ENCODE measurements at regions not wholly inside any gene's neighbourhood (a gene's known extent, or its start where the extent isn't known, plus 50 kb on each side); places are given as distances from the start of the nearest gene placed in this dataset.

GRCh38 chr13:109381546-109382180, 404.7 kb downstream of the IRS2 start:
- no peak for DNase-seq
- POLR2A ChIA-PET (ENCODE audit: unreplicated experiment), result no interaction called here

DNA sequence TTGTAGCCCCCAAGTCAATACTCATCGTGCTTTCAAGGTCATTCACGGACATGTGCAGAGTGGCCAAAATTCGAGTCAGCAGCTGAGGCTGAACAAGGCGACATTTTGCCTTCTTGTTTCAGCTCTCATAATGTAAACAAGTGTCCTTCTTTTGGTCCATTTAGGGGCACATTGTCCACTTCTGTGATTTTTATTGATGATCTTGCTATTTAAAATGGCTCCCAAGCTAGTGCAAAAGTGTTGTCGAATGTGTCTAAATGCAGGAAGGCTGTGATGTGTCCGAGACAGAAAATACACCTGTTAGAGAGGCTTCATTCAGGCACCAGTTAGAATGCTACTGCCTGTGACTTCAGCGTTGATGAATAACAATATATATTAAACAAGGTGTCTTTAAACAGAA, 405.9 kb downstream of the IRS2 start:
- Histone ChIP-seq H3K27me3 (ENCODE audit: low read length) (no peaks in the 10 kb centered on the region), H2AFZ (ENCODE audit: low read length) (no peak overlapping the region), H3K9ac (ENCODE audit: low read length) (no peak overlapping the region), H3K79me2 (ENCODE audit: low read length) (no peaks in the 10 kb centered on the region), H3K4me3 (ENCODE audit: low read length) (no peak overlapping the region), H3K9me2 (replicated peaks; ENCODE audit: low read length) (no peaks in the 10 kb centered on the region), H3K4me1 (ENCODE audit: insufficient read depth, low read length) (no peaks in the 10 kb centered on the region), H3K4me2 (ENCODE audit: low read length) (no peak overlapping the region), H3K36me3 (ENCODE audit: low read depth, low read length) (no peaks in the 10 kb centered on the region), H3K27ac (ENCODE audit: low read length) (no peak overlapping the region), H3K9me3 (ENCODE audit: low read length) (no peaks in the 10 kb centered on the region), H4K20me1 (ENCODE audit: low read length) (no peaks in the 10 kb centered on the region), H3F3A (ENCODE audit: low read length, unreplicated experiment) (no peaks in the 10 kb centered on the region)
- DNase-seq, result no peak
- no peak for ATAC-seq
- BruUV-seq (replicated peaks), result no TSS peak
- ChIA-PET CTCF (no interaction called here), POLR2A (ENCODE audit: unreplicated experiment) (no interaction called here)
- no peak for TF ChIP-seq CTCF (conservative IDR thresholded peaks at IDR 0.05; ENCODE audit: low read depth, low read length)
- TF ChIP-seq EZH2phosphoT487 (IDR thresholded peaks at IDR 0.05; ENCODE audit: borderline replicate concordance, low read length), result no peak
- TF ChIP-seq EZH2 (IDR thresholded peaks at IDR 0.05; ENCODE audit: low read length, unreplicated experiment), result no peak
- intact Hi-C loops (cut with micrococcal nuclease), result no loop called here

More at GRCh38 chr13:109381546-109382180, 404.7 kb downstream of the IRS2 start:
- Histone ChIP-seq H3K4me2 (ENCODE audit: low read length) (no peak overlapping the region), H3F3A (ENCODE audit: low read length, unreplicated experiment) (no peaks in the 10 kb centered on the region), H3K9me2 (replicated peaks; ENCODE audit: low read length) (no peaks in the 10 kb centered on the region), H3K4me1 (ENCODE audit: insufficient read depth, low read length) (no peaks in the 10 kb centered on the region), H3K79me2 (ENCODE audit: low read length) (no peaks in the 10 kb centered on the region), H4K20me1 (ENCODE audit: low read length) (no peaks in the 10 kb centered on the region), H3K4me3 (ENCODE audit: low read length) (no peak overlapping the region), H3K27ac (ENCODE audit: low read length) (no peak overlapping the region), H3K9ac (ENCODE audit: low read length) (no peak overlapping the region), H2AFZ (ENCODE audit: low read length) (no peak overlapping the region), H3K27me3 (ENCODE audit: low read length) (no peaks in the 10 kb centered on the region), H3K36me3 (ENCODE audit: low read depth, low read length) (no peaks in the 10 kb centered on the region), H3K9me3 (ENCODE audit: low read length) (no peaks in the 10 kb centered on the region)
- no TSS peak for BruUV-seq (replicated peaks)
- TF ChIP-seq EZH2 (IDR thresholded peaks at IDR 0.05; ENCODE audit: low read length, unreplicated experiment), result no peak
- no peak for TF ChIP-seq EZH2phosphoT487 (IDR thresholded peaks at IDR 0.05; ENCODE audit: borderline replicate concordance, low read length)
- TF ChIP-seq CTCF (conservative IDR thresholded peaks at IDR 0.05; ENCODE audit: low read depth, low read length), result no peak
- ATAC-seq, result no peak
- CTCF ChIA-PET, result no interaction called here
- intact Hi-C loops (cut with micrococcal nuclease), result no loop called here

DNA sequence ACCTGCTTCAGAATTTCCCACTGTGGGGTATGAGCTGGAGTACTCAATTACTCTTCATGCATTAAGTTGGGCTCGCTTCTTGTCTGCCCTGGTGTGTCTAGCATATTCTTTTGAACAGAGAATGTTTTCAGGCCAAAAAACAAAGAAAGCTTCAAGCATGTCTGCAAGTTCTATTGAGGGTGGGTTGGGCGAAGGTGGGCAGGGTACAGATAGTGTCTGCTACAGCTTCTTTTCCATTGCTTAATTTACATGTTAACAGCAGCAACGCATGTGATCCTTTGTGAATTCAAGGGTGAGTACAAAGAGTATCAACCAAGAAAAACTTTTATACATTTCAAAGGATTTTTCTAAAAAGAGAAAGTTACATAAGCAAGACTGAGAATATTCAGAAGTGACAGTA, 406.5 kb downstream of the IRS2 start:
- Histone ChIP-seq H4K20me1 (ENCODE audit: low read length) (no peaks in the 10 kb centered on the region), H3K4me1 (ENCODE audit: insufficient read depth, low read length) (no peaks in the 10 kb centered on the region), H3K9me2 (replicated peaks; ENCODE audit: low read length) (no peaks in the 10 kb centered on the region), H3K27ac (ENCODE audit: low read length) (no peak overlapping the region), H2AFZ (ENCODE audit: low read length) (no peak overlapping the region), H3K4me3 (ENCODE audit: low read length) (no peak overlapping the region), H3K9ac (ENCODE audit: low read length) (no peak overlapping the region), H3K79me2 (ENCODE audit: low read length) (no peaks in the 10 kb centered on the region), H3F3A (ENCODE audit: low read length, unreplicated experiment) (no peaks in the 10 kb centered on the region), H3K27me3 (ENCODE audit: low read length) (no peaks in the 10 kb centered on the region), H3K36me3 (ENCODE audit: low read depth, low read length) (no peaks in the 10 kb centered on the region), H3K4me2 (ENCODE audit: low read length) (no peak overlapping the region), H3K9me3 (ENCODE audit: low read length) (no peaks in the 10 kb centered on the region)
- intact Hi-C loops (cut with micrococcal nuclease), result no loop called here
- ChIA-PET CTCF (no interaction called here), POLR2A (ENCODE audit: unreplicated experiment) (no interaction called here)
- TF ChIP-seq EZH2 (IDR thresholded peaks at IDR 0.05; ENCODE audit: low read length, unreplicated experiment), result no peak
- TF ChIP-seq EZH2phosphoT487 (IDR thresholded peaks at IDR 0.05; ENCODE audit: borderline replicate concordance, low read length), result no peak
- no peak for TF ChIP-seq CTCF (conservative IDR thresholded peaks at IDR 0.05; ENCODE audit: low read depth, low read length)
- BruUV-seq (replicated peaks), result no TSS peak
- DNase-seq (no peak), ATAC-seq (no peak)

Measured in PC-3 (cell line).